GM21447 (cell line): ENCODE measurements at regions not wholly inside any gene's neighbourhood (a gene's known extent, or its start where the extent isn't known, plus 50 kb on each side); places are given as distances from the start of the nearest gene placed in this dataset.
"Not testable (repeated sequence)": the region's sequence is repeated elsewhere in the genome, so short reads cannot be mapped to it uniquely, and the experiment has no call there.

Experiments used
- ATAC-seq: cut with Tn5 transposase; IDR thresholded peaks from one replicate; pipeline ENCODE4 v1.9.1; 2021; ENCODE audit not compliant: unreplicated experiment

DNA sequence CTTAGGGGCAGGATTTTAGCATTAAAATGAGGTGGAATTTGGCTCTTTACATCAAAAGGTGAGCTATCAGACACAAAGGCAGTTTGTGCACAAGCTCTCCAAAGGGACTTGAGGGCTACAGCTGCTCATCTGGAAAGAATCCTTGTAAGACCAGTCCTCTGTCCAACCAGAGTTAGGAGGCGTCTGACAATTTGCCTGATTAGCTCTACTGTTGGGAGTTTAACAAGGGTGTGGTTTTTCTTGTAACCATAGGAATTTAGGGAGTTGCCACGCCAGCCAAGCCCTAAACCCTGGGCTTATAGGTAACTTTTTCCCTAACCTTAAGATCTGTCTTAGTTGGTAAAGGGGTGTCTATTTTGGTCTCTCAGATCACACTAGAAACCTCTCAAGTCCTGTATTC is 55.0 kb upstream of the PLGLB2 start:
- ATAC-seq = not testable (repeated sequence)

DNA sequence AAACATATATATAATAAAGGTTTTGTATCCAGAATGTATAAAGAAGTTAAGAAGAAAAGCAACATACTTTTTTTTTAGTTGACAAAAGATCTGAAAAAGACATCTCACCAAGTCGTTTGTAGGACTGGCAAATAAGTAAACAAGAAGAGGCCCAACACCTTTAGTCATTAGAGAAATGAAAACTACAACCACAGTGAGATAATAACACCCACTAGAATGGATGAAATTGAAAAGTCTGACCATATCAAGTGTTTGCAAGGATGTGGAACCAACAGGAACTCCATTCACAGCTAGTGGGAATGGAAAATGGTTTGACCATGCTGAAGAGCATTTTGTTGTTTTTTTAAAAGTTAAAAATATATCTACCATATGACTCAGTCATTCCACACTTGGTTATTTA is 54.0 kb upstream of the PLGLB2 start:
- ATAC-seq = not testable (repeated sequence)

DNA sequence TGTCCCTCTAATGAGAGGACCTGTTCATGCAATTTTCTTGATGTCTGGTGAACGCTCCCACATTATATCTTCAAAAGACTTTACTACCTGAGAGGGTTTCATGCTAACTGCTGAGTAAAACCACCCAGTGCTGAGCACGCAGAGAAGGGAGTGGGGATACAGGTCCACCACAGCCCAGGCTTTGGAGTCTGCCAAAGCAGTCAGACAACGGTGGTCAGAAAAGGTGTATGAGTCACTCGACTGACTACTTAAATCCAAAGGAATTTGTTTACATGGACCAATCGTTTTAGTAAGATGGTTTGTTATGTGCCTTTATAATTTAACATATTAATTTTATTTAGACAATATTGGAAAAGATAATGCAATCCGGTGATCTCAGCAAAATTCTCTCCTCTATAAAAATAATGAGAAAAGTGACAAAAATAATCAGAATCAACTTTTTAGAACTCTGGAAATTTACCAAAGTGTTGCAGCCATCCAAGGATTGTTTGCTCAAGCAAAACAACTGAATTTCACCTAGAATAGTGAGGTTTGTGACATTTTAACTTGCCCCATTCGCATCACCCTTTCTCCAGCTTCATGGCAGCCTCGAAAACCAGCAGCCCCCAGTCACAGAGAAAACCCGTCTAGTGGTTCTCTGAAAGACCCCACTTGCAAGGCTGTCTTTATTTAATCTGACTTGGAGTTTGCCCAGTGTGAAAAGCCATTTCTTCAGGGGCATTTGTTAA is 52.1 kb upstream of the PLGLB2 start:
- not testable (repeated sequence) for ATAC-seq
